GM12891 (cell line): ENCODE measurements at regions not wholly inside any gene's neighbourhood (a gene's known extent, or its start where the extent isn't known, plus 50 kb on each side); places are given as distances from the start of the nearest gene placed in this dataset.

Experiments
- PAX5 ChIP-seq: IDR thresholded peaks from 2 replicates; pipeline ENCODE4 v1.6.1; 2011; ENCODE audit warnings: low read length, moderate library complexity, mild to moderate bottlenecking; ENCODE audit not compliant: insufficient read depth, severe bottlenecking
- POLR2A ChIP-seq: IDR thresholded peaks from 2 replicates; pipeline ENCODE4 v1.6.1; 2011; ENCODE audit warnings: low read depth, low read length, control low read depth
- POLR2AphosphoS5 ChIP-seq: IDR thresholded peaks from 2 replicates; pipeline ENCODE4 v1.6.1; 2011; ENCODE audit warnings: low read depth, low read length, control low read depth
- POU2F2 ChIP-seq: IDR thresholded peaks from 2 replicates; pipeline ENCODE4 v1.6.1; 2011; ENCODE audit warnings: low read depth, mild to moderate bottlenecking, control low read depth, low read length, moderate library complexity
- SPI1 ChIP-seq: IDR thresholded peaks from 2 replicates; pipeline ENCODE4 v1.6.1; 2011; ENCODE audit warnings: low read depth, low read length, control low read depth
- TAF1 ChIP-seq: IDR thresholded peaks from 2 replicates; pipeline ENCODE4 v1.6.1; 2011; ENCODE audit warnings: low read depth, low read length, control low read depth

DNA sequence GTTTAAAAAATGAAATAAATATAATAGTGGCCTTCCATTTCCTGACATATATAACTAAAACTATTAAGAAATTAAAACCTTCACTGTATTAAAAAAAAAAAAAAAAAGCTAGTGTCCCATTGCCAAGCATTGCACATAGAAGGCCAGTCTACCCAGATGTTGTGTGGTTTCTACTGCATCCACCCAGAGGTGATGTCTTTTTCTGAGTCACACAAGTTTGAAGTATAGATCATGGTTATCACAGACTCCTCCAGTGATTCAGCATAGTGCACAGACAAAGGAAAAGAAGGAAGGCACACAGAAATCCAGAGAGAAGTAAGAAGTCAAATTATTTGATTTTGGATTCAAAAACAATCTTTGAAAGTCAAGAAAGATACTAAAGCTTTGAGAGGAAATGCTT lies 429.0 kb downstream of the ETV1 start:
- TF ChIP-seq POLR2AphosphoS5 (no peak), POLR2A (no peak), TAF1 (no peak), PAX5 (no peak), POU2F2 (no peak), SPI1 (no peak)
